Heart left ventricle (tissue), 13 donors: ENCODE measurements at regions not wholly inside any gene's neighbourhood (a gene's known extent, or its start where the extent isn't known, plus 50 kb on each side); places are given as distances from the start of the nearest gene placed in this dataset.

Experiments
- POLR2A ChIP-seq, 2 donors: fragments of 450-650 bp; IDR thresholded peaks; one replicate each; pipeline ENCODE4 v1.6.1; 2017; ENCODE audit warnings: antibody characterized with exemption in 2 of 2, mild to moderate bottlenecking in 2 of 2, moderate library complexity in 2 of 2
- TF ChIP-seq, protein P1 (sequence below), 12 donors: fragments of 200-600 bp; sonication (generic) in 4 of 12; IDR thresholded peaks; one replicate each; pipeline versions ENCODE4 v1.5.0 to v1.8.0; 2018 to 2022; ENCODE audit warnings: antibody characterized with exemption in 12 of 12, mild to moderate bottlenecking in 5 of 12
- donor health status: ischemic (EF 13 %, LVEDD 7.1; RV severe dilation, severe dysfunction).
- donor health status: DM: no; HTN: yes; CAD: no.
- donor health status: DM: no; HTN: no; CAD: no.
- donor health status: ischemic (EF 25% LVEDD 6.9; RV normal size, moderate dysfunction).
- donor health status: ischemic (EF 25% LVEDD 5.7; RV mildly dilated, moderate dysfunction).
- donor health status: ischemic (EF 35%, LVEDD 5.7; RV mildly dilated, moderate dysfunction).
- donor health status: nonischemic (EF 11% LVEDD 7.7; RV severe dilation, severe dysfunction).
- donor health status: DM: yes; HTN: yes; CAD: no.
- donor health status: PGD.
- donor health status: ischemic (EF 29% LVEDD 5.4; RV normal size, mild dysfunction).
- donor health status: nonischemic (EF 23%, LVEDD 6.1; RV moderate dilation, normal function).

DNA sequence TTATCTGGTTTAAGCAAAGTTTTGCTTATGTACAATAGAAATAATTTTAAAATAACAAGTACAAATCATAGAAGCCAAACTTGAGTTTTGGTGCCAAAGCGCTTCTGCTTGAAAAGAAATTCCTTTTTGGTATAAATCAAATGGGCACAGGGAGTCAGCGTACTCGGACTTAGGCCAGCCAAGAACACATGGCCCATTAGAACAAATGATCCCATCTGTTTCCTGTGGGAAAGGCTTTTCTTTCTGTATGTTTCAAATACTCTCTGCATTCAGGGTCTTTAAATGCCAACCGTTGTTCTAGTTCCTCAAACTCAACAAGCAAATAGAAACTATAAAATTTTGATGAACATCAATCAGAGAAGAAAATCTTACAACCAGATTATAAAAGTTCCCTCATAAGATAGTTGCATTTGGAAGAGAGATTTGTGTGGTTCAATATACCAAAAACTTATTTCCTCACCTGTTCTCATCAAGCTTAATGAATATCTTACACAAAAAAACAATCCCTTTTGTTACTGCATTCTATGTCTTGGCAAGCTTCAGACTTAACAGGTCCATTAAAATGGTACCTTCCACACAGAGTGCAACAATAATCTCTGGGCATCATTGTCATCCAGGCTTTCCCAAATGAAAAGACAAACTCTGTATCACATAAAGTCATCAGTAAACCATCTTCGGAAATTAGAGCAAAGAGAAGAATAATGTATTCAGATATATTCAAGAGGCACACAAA, 739.8 kb upstream of the API5 start:
- TF ChIP-seq, protein P1, sequence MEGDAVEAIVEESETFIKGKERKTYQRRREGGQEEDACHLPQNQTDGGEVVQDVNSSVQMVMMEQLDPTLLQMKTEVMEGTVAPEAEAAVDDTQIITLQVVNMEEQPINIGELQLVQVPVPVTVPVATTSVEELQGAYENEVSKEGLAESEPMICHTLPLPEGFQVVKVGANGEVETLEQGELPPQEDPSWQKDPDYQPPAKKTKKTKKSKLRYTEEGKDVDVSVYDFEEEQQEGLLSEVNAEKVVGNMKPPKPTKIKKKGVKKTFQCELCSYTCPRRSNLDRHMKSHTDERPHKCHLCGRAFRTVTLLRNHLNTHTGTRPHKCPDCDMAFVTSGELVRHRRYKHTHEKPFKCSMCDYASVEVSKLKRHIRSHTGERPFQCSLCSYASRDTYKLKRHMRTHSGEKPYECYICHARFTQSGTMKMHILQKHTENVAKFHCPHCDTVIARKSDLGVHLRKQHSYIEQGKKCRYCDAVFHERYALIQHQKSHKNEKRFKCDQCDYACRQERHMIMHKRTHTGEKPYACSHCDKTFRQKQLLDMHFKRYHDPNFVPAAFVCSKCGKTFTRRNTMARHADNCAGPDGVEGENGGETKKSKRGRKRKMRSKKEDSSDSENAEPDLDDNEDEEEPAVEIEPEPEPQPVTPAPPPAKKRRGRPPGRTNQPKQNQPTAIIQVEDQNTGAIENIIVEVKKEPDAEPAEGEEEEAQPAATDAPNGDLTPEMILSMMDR (IDR thresholded peaks at IDR 0.05): no peak
- TF ChIP-seq POLR2A (IDR thresholded peaks at IDR 0.05): no peak
